A549 (cell line): ENCODE measurements at regions not wholly inside any gene's neighbourhood (a gene's known extent, or its start where the extent isn't known, plus 50 kb on each side); places are given as distances from the start of the nearest gene placed in this dataset.

Source experiments
- ATAC-seq, 2 experiments: fragments of 200-7000 bp in 1 of 2; fragments of >200 bp in 1 of 2; cut with Nextera tagmentation in 1 of 2; cut with Tn5 transposase in 1 of 2; 3 replicates each; pipeline versions ENCODE4 v1.8.0 to v1.9.1; 2018 to 2020; ENCODE audit warnings: mild to moderate bottlenecking in 1 of 2, moderate library complexity in 1 of 2
- CTCF ChIA-PET: fragments of 300-600 bp; sonication (Branson Sonifier 250); formaldehyde crosslinking; extraction: SDS; loops from one replicate; lab custom pipeline; 2021; ENCODE audit warnings: antibody characterized with exemption, inconsistent platforms; lab: Yijun Ruan, JAX
- POLR2A ChIA-PET: fragments of 350-600 bp; formaldehyde crosslinking; extraction: SDS; loops from one replicate; lab custom pipeline; 2021; ENCODE audit warnings: antibody characterized with exemption, inconsistent platforms; lab: Yijun Ruan, JAX
- DNase-seq, 2 experiments: peaks; one replicate each; pipeline versions ENCODE4 v3.0.0 to v3.0.0-alpha.2; 2011 to 2016; ENCODE audit warnings: low read depth in 1 of 2, low spot score in 1 of 2
- FAIRE-seq: peaks from 2 replicates; lab custom pipeline; 2011; peaks lifted over from hg19 to GRCh38; lab: Jason Lieb, UNC
- H3K27ac ChIP-seq, 2 experiments: fragments of >200 bp; sonication (Bioruptor Twin); formaldehyde crosslinking; 3 replicates each; pipeline ENCODE4 v1.5.1; 2016 to 2017
- H3K4me1 ChIP-seq: fragments of >200 bp; sonication (Bioruptor Twin); formaldehyde crosslinking; 3 replicates; pipeline ENCODE4 v1.6.1; 2016
- H3K4me2 ChIP-seq: fragments of >200 bp; sonication (Bioruptor Twin); formaldehyde crosslinking; 3 replicates; pipeline ENCODE4 v1.6.1; 2016
- H3K4me3 ChIP-seq: fragments of >200 bp; sonication (Bioruptor Twin); formaldehyde crosslinking; 3 replicates; pipeline ENCODE4 v1.5.1; 2016
- H3K9me3 ChIP-seq: fragments of >200 bp; sonication (Bioruptor Twin); formaldehyde crosslinking; 3 replicates; pipeline ENCODE4 v1.6.1; 2016
- CEBPB ChIP-seq, 2 experiments: fragments of >200 bp in 1 of 2; sonication (Bioruptor Twin) in 1 of 2; formaldehyde crosslinking in 1 of 2; IDR thresholded peaks; 2 replicates each; pipeline ENCODE4 v1.6.1; 2012 to 2016
- EHF ChIP-seq: fragments of 250-450 bp; sonication (Bioruptor Pico); IDR thresholded peaks from 2 replicates; pipeline ENCODE4 v1.5.0; 2020; ENCODE audit warnings: mild to moderate bottlenecking
- EHMT2 ChIP-seq: fragments of 200-600 bp; sonication (generic); IDR thresholded peaks from 2 replicates; pipeline ENCODE4 v1.6.1; 2016; ENCODE audit warnings: antibody characterized with exemption, low read depth, mild to moderate bottlenecking, moderate library complexity
- ESRRA ChIP-seq: fragments of 150-350 bp; IDR thresholded peaks from 2 replicates; pipeline ENCODE4 v1.6.1; 2014; ENCODE audit warnings: mild to moderate bottlenecking, low read length, borderline replicate concordance
- JUN ChIP-seq, 2 experiments: fragments of >200 bp; sonication (Bioruptor Twin); formaldehyde crosslinking; IDR thresholded peaks; 2 replicates in 1 of 2; 3 replicates in 1 of 2; pipeline ENCODE4 v1.6.1; 2016 to 2017
- KDM5A ChIP-seq: fragments of 200-600 bp; sonication (generic); IDR thresholded peaks from 2 replicates; pipeline ENCODE4 v1.6.1; 2016; ENCODE audit warnings: antibody characterized with exemption, mild to moderate bottlenecking
- MAFK ChIP-seq: fragments of 450-650 bp; IDR thresholded peaks from 2 replicates; pipeline ENCODE4 v1.6.1; 2014; ENCODE audit not compliant: partially characterized antibody
- MYC ChIP-seq: IDR thresholded peaks from 2 replicates; pipeline ENCODE4 v1.6.1; 2012; ENCODE audit warnings: mild to moderate bottlenecking, inconsistent platforms, low read length, improper control_type of control experiment, borderline replicate concordance
- NFE2L2 ChIP-seq: fragments of 150-350 bp; conservative IDR thresholded peaks from 2 replicates; pipeline ENCODE4 v1.6.1; 2014; ENCODE audit warnings: low read length
- NPAS2 ChIP-seq: fragments of 250-450 bp; sonication (Bioruptor Pico); IDR thresholded peaks from 2 replicates; pipeline ENCODE4 v1.8.0; 2022; ENCODE audit warnings: mild to moderate bottlenecking, moderate library complexity, borderline replicate concordance
- NR3C1 ChIP-seq: fragments of >200 bp; sonication (Bioruptor Twin); formaldehyde crosslinking; IDR thresholded peaks from 3 replicates; pipeline ENCODE4 v1.6.1; 2017
- POLR2AphosphoS2 ChIP-seq: conservative IDR thresholded peaks from 2 replicates; pipeline ENCODE4 v1.6.1; 2012; ENCODE audit warnings: low read length, improper control_type of control experiment, inconsistent platforms
- RARB ChIP-seq: fragments of 250-450 bp; sonication (Bioruptor Pico); IDR thresholded peaks from 2 replicates; pipeline ENCODE4 v1.8.0; 2021; ENCODE audit warnings: mild to moderate bottlenecking, moderate library complexity
- SREBF2 ChIP-seq: fragments of 450-650 bp; IDR thresholded peaks from 2 replicates; pipeline ENCODE4 v1.6.1; 2014; ENCODE audit warnings: mild to moderate bottlenecking, moderate library complexity
- TFCP2L1 ChIP-seq: fragments of 250-450 bp; sonication (Bioruptor Pico); IDR thresholded peaks from 2 replicates; pipeline ENCODE4 v1.5.0; 2021; ENCODE audit warnings: mild to moderate bottlenecking
- WGBS: methylation state at CpG from one replicate; pipeline ENCODE4 v1.1.6; 2017; ENCODE audit errors: missing lambda C conversion rate; 5-methylcytosine and 5-hydroxymethylcytosine counted together
- TF ChIP-seq, protein P1 (sequence below): fragments of 200-600 bp; sonication (generic); IDR thresholded peaks from 2 replicates; pipeline ENCODE4 v1.6.1; 2016; ENCODE audit warnings: antibody characterized with exemption, mild to moderate bottlenecking, moderate library complexity
- TF ChIP-seq, protein P2 (sequence below): fragments of 150-350 bp; IDR thresholded peaks from 2 replicates; pipeline ENCODE4 v1.6.1; 2014; ENCODE audit warnings: low read depth, mild to moderate bottlenecking, low read length
- TF ChIP-seq, protein P3 (sequence below): IDR thresholded peaks from 2 replicates; pipeline ENCODE4 v1.6.1; 2012

DNA sequence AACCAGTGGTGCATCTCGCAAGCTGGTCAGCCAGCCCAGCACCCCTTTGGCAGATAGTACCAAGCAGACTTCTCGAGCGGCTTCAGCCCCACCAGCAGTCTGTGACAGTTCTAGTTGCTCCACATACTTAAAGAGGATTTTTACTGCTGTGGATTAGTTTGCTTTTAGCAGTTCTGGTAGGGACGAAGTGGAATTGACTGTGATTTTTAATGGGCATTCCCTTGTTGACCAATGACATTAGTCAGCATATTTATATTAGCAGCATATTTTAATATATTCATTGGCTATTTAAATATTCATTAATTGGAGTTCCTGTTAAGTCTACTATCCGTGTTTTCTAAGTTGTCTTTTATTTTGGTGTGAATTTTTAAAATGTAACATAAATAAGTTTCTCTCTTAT, 500.9 kb upstream of the FAT1 start:
- Histone ChIP-seq H3K27ac (no peak overlapping the region), H3K4me3 (no peak overlapping the region), H3K9me3 (no peaks in the 10 kb centered on the region), H3K4me1 (no peaks in the 10 kb centered on the region), H3K4me2 (no peak overlapping the region)
- ChIA-PET CTCF (no interaction called here), POLR2A (no interaction called here)
- ATAC-seq (no peak), FAIRE-seq (no peak), DNase-seq (no peak)
- 61% methylated on average over 5 of the region's 5 CpGs for WGBS
- TF ChIP-seq CEBPB (IDR thresholded peaks at IDR 0.05) (no peak), MAFK (peak; percentile 52)

DNA sequence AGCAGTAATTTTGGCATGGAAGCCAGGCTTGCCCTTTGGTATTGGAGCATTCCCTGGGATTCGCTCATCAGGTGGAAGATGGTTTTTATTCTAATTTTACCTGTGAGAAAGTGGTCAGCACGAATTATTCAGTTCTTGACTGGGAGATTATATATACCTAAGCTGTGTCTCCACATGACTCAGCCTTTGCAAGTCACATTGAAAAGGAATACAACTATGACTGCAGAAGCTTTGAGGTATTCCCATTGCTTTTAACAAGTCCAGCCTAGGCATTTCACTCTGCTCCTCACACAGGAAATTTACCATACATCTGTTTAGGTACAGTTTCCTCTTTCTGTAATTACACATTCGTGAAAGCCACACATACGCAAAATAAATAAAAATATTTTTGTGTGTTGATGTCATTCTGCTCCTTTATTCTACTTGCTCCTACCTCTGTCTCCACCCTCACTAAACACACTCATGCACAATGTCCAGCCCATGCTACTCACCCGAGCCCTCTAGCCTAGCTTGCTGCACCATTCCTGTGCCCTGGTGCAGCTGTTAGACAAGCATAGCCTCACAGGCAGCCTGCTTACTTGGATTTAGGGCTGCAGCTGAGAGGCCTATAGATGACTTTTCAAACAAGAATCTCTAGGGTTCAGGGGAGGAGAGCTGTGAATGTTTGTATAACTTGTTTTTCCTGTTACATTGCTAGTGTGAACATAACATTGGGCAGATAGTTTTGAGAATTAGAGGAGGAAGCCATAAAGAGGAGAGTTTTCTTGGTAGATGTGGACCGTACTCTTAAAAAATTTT, 504.4 kb upstream of the FAT1 start:
- Histone ChIP-seq H3K9me3 (no peaks in the 10 kb centered on the region), H3K4me3 (no peak overlapping the region), H3K27ac (no peak overlapping the region), H3K4me2 (no peak overlapping the region), H3K4me1 (no peaks in the 10 kb centered on the region)
- FAIRE-seq (no peak), DNase-seq (no peak), ATAC-seq (no peak)
- 73% methylated on average over 6 of the region's 6 CpGs for WGBS
- POLR2A ChIA-PET, result no interaction called here
- TF ChIP-seq SREBF2 (no peak), EHMT2 (no peak), NPAS2 (CRISPR knock-in tag) (no peak), EHF (CRISPR knock-in tag) (no peak), JUN (IDR thresholded peaks at IDR 0.05) (no peak), POLR2AphosphoS2 (no peak), RARB (CRISPR knock-in tag) (no peak), KDM5A (no peak), NFE2L2 (no peak), MYC (no peak), NR3C1 (no peak), TFCP2L1 (CRISPR knock-in tag) (no peak)
- TF ChIP-seq, protein P1, sequence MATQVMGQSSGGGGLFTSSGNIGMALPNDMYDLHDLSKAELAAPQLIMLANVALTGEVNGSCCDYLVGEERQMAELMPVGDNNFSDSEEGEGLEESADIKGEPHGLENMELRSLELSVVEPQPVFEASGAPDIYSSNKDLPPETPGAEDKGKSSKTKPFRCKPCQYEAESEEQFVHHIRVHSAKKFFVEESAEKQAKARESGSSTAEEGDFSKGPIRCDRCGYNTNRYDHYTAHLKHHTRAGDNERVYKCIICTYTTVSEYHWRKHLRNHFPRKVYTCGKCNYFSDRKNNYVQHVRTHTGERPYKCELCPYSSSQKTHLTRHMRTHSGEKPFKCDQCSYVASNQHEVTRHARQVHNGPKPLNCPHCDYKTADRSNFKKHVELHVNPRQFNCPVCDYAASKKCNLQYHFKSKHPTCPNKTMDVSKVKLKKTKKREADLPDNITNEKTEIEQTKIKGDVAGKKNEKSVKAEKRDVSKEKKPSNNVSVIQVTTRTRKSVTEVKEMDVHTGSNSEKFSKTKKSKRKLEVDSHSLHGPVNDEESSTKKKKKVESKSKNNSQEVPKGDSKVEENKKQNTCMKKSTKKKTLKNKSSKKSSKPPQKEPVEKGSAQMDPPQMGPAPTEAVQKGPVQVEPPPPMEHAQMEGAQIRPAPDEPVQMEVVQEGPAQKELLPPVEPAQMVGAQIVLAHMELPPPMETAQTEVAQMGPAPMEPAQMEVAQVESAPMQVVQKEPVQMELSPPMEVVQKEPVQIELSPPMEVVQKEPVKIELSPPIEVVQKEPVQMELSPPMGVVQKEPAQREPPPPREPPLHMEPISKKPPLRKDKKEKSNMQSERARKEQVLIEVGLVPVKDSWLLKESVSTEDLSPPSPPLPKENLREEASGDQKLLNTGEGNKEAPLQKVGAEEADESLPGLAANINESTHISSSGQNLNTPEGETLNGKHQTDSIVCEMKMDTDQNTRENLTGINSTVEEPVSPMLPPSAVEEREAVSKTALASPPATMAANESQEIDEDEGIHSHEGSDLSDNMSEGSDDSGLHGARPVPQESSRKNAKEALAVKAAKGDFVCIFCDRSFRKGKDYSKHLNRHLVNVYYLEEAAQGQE, result no peak
- TF ChIP-seq, protein P2, sequence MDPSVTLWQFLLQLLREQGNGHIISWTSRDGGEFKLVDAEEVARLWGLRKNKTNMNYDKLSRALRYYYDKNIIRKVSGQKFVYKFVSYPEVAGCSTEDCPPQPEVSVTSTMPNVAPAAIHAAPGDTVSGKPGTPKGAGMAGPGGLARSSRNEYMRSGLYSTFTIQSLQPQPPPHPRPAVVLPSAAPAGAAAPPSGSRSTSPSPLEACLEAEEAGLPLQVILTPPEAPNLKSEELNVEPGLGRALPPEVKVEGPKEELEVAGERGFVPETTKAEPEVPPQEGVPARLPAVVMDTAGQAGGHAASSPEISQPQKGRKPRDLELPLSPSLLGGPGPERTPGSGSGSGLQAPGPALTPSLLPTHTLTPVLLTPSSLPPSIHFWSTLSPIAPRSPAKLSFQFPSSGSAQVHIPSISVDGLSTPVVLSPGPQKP, result no peak
- TF ChIP-seq, protein P3, sequence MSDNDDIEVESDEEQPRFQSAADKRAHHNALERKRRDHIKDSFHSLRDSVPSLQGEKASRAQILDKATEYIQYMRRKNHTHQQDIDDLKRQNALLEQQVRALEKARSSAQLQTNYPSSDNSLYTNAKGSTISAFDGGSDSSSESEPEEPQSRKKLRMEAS, result no peak
- CTCF ChIA-PET, result no interaction called here

DNA sequence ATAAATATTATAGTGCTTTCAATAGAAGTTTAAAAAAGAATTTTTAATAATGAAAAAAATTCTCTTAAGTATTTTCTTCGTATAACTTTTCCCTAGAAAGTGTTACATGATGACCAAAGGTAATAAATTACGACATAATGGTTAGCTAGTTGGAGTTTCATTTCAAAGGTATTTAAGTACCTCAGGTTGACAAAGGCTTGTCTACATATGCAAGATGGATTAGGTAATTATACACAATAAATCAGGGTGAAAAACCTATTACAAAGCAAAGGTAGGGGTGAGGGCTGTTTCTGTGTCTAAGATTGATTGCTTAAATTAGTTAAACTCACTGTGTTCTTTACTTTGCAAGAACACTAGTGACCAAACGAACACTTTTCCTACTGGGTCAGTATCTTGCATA, 508.5 kb upstream of the FAT1 start:
- Histone ChIP-seq H3K4me2 (no peak overlapping the region), H3K27ac (no peak overlapping the region), H3K9me3 (no peaks in the 10 kb centered on the region), H3K4me1 (peaks cover 13% of the 10 kb centered on the region; the same call in 2 of the 3 replicates), H3K4me3 (no peak overlapping the region)
- no peak for ATAC-seq
- DNase-seq, result no peak
- no peak for TF ChIP-seq ESRRA
- 49% methylated on average over 3 of the region's 3 CpGs for WGBS
- POLR2A ChIA-PET, result no interaction called here
- no peak for FAIRE-seq
- CTCF ChIA-PET, result interaction anchor here (1.0 kb wide), 1 partner anchor 546 kb away, joined by 3 read pairs; no protein-coding TSS in a partner anchor
